Caki2 (cell line): ENCODE measurements at regions not wholly inside any gene's neighbourhood (a gene's known extent, or its start where the extent isn't known, plus 50 kb on each side); places are given as distances from the start of the nearest gene placed in this dataset.

Source experiments
- DNase-seq: peaks from one replicate; pipeline ENCODE4 v3.0.0-alpha.2; 2015; ENCODE audit warnings: low read depth
- in situ Hi-C: cut with HindIII; loops from 2 replicates; pipeline ENCODE4 v1.10.0; 2016; ENCODE audit warnings: low sequenced_read_pairs, low pct_unique_long_range_greater_than_20kb, mixed read lengths

GRCh38 chr1:229093609-229094336 lies 177.1 kb upstream of the RAB4A start:
- no peak for DNase-seq
- in situ Hi-C loops, result no loop called here

GRCh38 chr1:229094476-229095311 lies 176.2 kb upstream of the RAB4A start:
- in situ Hi-C loops, result no loop called here
- DNase-seq, result no peak

- in situ Hi-C loops, result no loop called here
- no peak for DNase-seq
Observed at GRCh38 chr1:229095325-229095724, 175.6 kb upstream of the RAB4A start.

GRCh38 chr1:229097356-229097755 lies 173.6 kb upstream of the RAB4A start:
- in situ Hi-C loops, result no loop called here
- no peak for DNase-seq

GRCh38 chr1:229098361-229098760 lies 172.6 kb upstream of the RAB4A start:
- in situ Hi-C loops, result no loop called here
- DNase-seq, result no peak

- in situ Hi-C loops, result no loop called here
- DNase-seq, result no peak
Observed at GRCh38 chr1:229098903-229099578, 171.9 kb upstream of the RAB4A start.

GRCh38 chr1:229101011-229101871 lies 169.7 kb upstream of the RAB4A start:
- no peak for DNase-seq
- in situ Hi-C loops, result no loop called here

GRCh38 chr1:229102741-229103391 lies 168.0 kb upstream of the RAB4A start:
- in situ Hi-C loops, result no loop called here
- DNase-seq, result no peak

GRCh38 chr1:229104654-229105053 lies 166.3 kb upstream of the RAB4A start:
- no peak for DNase-seq
- in situ Hi-C loops, result no loop called here

GRCh38 chr1:229105109-229105508 lies 165.8 kb upstream of the RAB4A start:
- DNase-seq, result no peak
- in situ Hi-C loops, result no loop called here

GRCh38 chr1:229105822-229106525 lies 164.9 kb upstream of the RAB4A start:
- no peak for DNase-seq
- in situ Hi-C loops, result no loop called here

- no peak for DNase-seq
- in situ Hi-C loops, result no loop called here
Observed at GRCh38 chr1:229106526-229107125, 164.3 kb upstream of the RAB4A start.

GRCh38 chr1:229107304-229107815 lies 163.6 kb upstream of the RAB4A start:
- in situ Hi-C loops, result no loop called here
- DNase-seq, result no peak

- no peak for DNase-seq
- in situ Hi-C loops, result no loop called here
Observed at GRCh38 chr1:229107972-229108371, 162.9 kb upstream of the RAB4A start.

- in situ Hi-C loops, result no loop called here
- no peak for DNase-seq
Observed at GRCh38 chr1:229108598-229109201, 162.2 kb upstream of the RAB4A start.

GRCh38 chr1:229109320-229109761 lies 161.6 kb upstream of the RAB4A start:
- no peak for DNase-seq
- in situ Hi-C loops, result no loop called here
